NCI-H1105 treated with DMSO at 0.1 percent for 48 hours (cell line): ENCODE measurements at regions not wholly inside any gene's neighbourhood (a gene's known extent, or its start where the extent isn't known, plus 50 kb on each side); places are given as distances from the start of the nearest gene placed in this dataset.

Source experiments
- DNase-seq: peaks from one replicate; lab custom pipeline; 2025; lab: John Stamatoyannopoulos, UW

GRCh38 chr9:86893811-86894490 lies 53.4 kb downstream of the GAS1 start:
- no peak for DNase-seq

- DNase-seq, result no peak
Measured at GRCh38 chr9:86892576-86892975, 54.7 kb downstream of the GAS1 start.

GRCh38 chr9:86891886-86892437 lies 55.3 kb downstream of the GAS1 start:
- DNase-seq, result no peak

- DNase-seq, result no peak
Measured at GRCh38 chr9:86891091-86891490, 56.2 kb downstream of the GAS1 start.

GRCh38 chr9:86885232-86885631 lies 62.1 kb downstream of the GAS1 start:
- DNase-seq, result no peak

- DNase-seq, result peak; percentile 51
Measured at GRCh38 chr9:86876621-86877196, 70.6 kb downstream of the GAS1 start.

GRCh38 chr9:86868616-86869015 lies 78.7 kb downstream of the GAS1 start:
- no peak for DNase-seq

- DNase-seq, result peak; percentile 75
Measured at GRCh38 chr9:86867804-86868313, 79.4 kb downstream of the GAS1 start.

- DNase-seq, result no peak
Measured at GRCh38 chr9:86865952-86866351, 81.4 kb downstream of the GAS1 start.

- DNase-seq, result no peak
Measured at GRCh38 chr9:86860006-86860405, 87.3 kb downstream of the GAS1 start.

- no peak for DNase-seq
Measured at GRCh38 chr9:86859056-86859455, 88.2 kb downstream of the GAS1 start.

- peak; percentile 25 for DNase-seq
Measured at GRCh38 chr9:86858009-86858408, 89.3 kb downstream of the GAS1 start.

- DNase-seq, result no peak
Measured at GRCh38 chr9:86856259-86856658, 91.0 kb downstream of the GAS1 start.

GRCh38 chr9:86854898-86855523 lies 92.3 kb downstream of the GAS1 start:
- DNase-seq, result peak; percentile 74

- DNase-seq, result no peak
Measured at GRCh38 chr9:86846656-86847055, 100.7 kb downstream of the GAS1 start.

- peak; percentile 10 for DNase-seq
Measured at GRCh38 chr9:86843206-86843605, 104.1 kb downstream of the GAS1 start.

- no peak for DNase-seq
Measured at GRCh38 chr9:86842573-86842972, 104.7 kb downstream of the GAS1 start.

GRCh38 chr9:86839522-86839921 lies 107.8 kb downstream of the GAS1 start:
- no peak for DNase-seq

GRCh38 chr9:86838519-86839497 lies 108.5 kb downstream of the GAS1 start:
- no peak for DNase-seq

- DNase-seq, result no peak
Measured at GRCh38 chr9:86837345-86837744, 110.0 kb downstream of the GAS1 start.

- DNase-seq, result no peak
Measured at GRCh38 chr9:86836797-86837196, 110.5 kb downstream of the GAS1 start.

GRCh38 chr9:86836266-86836665 lies 111.0 kb downstream of the GAS1 start:
- no peak for DNase-seq
